ENCODE measurements at regions not wholly inside any gene's neighbourhood (a gene's known extent, or its start where the extent isn't known, plus 50 kb on each side); places are given as distances from the start of the nearest gene placed in this dataset.

DNA sequence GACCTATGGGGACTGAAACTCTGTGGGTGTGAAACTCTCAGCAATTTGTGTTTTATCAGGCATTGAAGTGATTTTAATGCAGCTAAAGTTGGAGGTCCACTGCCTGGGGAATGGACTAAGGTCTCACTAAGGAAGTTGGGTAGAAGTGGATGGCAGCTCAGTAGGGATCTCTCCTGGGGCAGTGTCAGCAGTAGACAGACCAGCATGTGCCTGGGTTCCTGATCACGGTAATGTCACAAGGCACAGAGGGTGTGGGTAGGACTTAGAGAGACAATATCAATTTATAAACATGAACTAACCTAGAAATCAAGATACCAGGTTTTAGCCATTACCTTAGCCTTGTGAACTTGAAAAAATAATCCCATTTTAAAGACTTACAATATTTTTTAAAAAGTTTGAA is 380.3 kb upstream of the LCORL start:
- no peak for DNase-seq

DNA sequence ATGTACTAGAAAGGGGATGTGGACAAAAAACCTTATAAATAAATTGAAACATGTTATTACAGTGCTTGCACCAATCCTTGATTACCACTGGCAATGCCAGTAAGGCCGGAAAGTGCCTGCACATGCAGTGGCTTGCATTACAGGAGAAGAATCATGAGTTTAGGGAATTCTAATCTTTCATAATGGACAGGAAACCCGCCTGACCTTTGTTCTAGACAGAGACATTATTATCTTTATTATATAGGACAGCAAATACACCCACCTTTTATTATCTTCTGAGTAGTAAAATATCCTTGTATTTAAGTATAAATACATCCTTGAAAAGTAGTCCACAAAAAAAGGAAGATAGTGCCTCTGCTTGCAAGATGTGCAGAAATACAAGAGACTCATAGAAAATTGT is 379.9 kb upstream of the LCORL start:
- DNase-seq: no peak

DNA sequence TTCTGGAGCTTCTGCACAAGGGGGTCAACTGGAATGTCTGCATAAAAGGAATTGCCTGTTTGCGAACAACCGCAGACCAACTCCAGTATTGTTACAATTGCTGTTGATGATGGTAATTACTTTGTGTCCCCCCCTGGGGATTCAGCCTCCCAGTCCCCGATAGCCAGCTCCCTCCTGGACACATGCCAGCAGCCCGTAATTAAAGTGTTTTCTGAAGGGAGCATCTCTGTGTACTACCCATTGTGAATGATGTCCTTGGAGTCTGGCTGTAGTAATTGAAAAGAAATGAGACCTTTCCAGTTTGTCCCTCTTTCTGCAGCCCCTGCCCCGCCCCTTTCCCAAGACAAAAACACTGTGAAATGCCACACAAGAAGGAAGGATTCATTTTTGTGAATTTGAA is 377.1 kb upstream of the LCORL start:
- no peak for DNase-seq

DNA sequence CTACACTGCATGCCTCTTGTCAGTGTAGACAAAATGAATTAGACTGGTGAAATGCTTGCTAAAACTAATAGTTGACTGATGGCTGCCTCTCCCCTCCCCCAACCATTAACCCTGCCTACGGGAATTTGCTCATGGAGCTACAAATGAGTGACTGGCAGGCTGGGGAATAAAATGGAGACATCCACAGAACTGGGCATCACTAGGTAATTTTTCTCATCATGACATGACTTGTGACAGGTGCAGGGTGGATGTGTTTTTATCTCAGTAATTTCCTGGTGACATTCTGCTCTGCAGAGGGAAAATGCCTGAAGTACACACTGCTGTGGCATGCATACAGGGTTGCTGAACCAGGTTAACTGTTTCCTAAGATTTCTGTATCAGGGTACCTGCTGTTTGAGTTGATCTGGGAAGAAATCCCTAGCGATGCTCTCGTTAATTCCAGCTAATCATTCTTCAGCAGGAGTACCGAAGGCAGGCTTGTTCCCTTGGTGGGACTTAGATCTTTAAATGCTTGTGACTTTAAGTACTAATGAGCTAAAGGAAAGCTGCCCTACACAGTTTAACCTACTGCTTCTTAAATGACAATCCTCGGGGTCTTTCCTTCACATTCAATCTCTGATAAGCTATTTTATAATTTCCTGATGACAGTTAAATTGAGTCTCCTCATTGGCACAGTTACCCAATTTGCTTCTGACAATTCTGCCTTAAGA is 376.3 kb upstream of the LCORL start:
- DNase-seq: no peak

DNA sequence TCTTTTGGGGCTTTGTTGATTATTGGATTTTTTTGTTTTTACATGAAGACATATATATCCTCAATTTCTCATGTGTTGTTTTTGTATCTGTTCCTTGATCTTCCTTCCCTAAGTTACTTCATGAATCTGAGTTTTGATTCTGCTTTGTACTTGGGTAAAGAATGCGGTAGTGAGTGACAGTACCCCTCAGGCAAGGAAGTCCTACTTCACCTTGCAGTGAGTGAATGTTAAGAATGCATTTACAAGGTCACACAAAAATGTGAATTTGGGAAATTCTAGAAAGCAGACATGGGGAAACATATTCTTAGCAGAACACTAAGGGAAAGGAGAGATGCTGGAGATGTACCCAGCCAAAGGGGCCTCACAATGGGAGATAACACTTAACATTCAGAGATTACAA is 373.1 kb upstream of the LCORL start:
- DNase-seq: no peak

DNA sequence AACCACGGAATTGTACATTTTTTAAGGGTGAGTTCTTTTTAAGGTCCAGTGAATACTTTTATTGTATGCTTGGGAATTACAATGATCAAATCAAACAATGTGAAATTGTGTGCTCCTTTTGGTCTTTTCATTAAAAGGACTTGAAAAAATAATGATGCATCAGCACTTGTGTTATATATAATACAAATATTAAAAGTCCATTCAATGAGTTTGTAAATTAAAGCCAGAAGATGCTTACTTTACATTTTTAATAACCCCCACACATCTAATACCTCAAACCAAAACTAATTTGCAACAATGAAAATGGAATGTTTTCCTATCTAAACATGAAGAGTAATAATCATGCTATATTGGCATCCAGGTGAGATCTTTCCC is 369.8 kb upstream of the LCORL start:
- DNase-seq: no peak

DNA sequence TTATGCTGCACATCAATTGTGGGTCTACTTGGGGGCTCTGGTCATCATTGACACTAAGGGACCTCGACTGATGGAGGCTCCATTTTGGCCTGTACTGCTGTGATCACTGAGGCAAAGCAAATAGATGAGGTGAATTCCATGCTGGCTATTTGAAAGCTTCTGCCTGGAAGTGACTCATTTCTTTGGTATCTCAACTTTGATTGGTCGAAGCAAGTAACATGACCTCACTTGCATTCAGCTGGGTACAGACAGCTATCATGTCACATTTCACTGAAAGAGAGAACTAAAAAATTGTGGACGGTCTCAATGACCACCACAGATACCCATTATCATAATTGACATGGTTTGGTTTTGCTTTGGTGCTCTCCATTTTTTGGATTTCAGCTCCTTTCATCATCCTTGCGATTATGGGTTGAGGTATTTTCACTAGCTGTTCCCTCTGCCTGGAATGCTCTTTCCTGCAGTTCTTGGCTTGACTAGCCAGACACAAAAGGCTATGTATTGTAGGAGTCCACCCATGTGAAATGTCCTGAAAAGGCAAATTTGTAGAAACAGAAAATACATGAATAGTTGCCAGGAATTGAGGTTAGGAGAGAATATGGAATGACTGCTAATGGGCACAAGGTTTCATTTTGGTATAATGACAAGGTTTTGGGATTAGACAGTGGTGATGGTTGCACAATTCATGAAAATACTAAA is 369.2 kb upstream of the LCORL start:
- DNase-seq: no peak

DNA sequence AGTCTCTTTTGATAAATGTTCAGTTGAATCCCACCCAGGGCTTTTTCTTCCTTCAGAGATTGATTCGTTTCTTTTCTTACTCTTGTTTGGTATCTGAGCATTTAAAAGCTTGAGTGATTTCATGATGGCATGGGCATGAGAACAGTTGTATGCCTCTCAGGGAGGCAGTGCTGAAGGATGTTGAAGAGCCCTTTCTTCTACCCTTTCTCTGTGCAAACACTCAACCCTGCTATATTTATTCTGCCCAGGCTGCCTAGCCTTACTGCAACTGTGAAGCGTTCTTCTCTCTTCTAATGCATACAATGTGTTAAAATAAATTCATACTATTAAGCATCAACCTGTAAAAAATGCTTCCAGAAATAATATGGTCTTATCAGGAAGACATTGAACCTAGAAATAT is 367.6 kb upstream of the LCORL start:
- peak; percentile 36 for DNase-seq

DNA sequence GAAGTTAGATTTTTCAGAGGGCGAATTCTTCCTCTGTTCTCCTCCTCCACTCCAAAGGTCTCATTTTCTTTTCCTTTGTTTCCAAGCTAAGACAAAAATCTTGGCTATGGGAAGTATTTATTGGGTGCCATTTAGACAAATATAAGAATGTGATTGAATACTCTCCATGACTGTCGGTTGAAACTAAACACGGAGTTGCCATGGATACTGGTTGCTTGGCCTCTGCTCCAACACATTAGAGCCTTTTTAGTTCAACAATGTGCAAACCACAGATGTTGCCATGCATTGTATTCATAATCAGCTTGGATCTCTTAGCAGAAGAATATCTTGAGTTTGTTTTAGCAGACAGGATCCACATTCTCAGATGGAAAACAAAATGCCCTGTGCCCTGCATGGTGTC is 366.5 kb upstream of the LCORL start:
- DNase-seq: peak; percentile 23

DNA sequence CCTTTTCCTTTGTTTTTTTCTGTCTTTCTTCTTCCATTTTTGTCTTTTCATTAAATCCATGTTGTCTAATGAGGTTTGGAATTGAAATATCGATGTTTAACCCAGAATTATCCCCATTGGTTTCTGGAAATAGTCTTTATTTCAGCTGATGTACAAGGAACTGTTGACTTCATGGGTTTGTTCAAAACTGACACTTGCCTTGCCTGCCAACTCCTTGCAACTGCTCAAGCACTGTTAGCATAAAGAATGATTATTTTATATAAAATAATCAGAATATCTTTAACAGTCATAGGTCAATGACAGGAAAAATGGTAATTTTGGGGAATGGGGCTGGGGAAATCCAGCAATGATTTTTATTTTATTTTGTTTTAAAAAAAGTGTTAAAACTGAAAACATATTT is 359.6 kb upstream of the LCORL start:
- no peak for DNase-seq

DNA sequence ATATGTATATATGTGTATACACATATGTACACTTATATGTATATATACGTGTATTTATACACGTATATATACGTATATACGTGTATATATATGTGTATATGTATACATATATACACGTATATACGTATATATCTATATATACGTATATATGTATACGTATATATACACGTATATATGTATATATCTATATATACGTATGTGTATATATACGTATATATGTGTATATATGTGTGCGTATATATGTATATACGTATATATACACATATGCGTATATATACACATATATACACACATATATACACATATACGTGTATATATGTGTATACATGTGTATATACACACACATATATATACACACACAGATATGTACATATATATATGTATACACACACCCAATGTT is 348.0 kb upstream of the LCORL start:
- no peak for DNase-seq

DNA sequence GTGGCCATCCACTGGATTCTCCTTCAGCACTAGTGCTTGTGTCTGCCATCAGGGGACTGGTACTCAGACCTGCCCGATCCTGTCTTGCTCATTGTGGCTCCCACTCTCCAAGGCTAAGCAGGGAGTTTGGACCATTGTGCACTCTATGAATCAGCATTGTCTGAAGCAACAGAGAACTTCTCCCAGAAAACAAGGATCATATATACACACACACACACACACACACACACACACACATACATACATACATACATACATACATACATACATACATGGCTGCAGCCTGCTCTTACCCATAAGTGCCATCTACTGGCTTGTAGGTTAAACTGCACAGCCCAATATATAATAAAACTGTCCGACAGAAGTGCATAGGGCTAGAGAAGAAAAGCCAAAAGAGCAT is 345.3 kb upstream of the LCORL start:
- DNase-seq: peak; percentile 6

DNA sequence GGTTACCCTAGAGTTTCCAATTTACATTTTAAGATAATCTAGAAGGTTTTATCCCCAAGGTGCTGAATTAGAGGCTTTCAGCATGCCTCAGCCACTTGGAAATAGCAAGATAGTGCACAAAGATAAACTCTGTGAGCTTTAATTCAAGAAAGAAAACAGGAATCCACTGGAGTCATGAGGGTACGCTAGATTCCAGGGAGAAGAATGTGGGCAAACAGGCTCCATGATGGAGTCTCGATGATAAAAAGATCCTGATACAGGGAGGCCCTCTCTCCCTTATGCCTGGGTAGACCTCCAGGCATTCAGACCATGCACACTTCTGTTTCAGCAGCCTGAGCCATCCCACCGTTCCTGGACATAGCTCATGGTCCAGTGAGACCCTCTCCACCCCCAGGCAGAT is 344.6 kb upstream of the LCORL start:
- no peak for DNase-seq

DNA sequence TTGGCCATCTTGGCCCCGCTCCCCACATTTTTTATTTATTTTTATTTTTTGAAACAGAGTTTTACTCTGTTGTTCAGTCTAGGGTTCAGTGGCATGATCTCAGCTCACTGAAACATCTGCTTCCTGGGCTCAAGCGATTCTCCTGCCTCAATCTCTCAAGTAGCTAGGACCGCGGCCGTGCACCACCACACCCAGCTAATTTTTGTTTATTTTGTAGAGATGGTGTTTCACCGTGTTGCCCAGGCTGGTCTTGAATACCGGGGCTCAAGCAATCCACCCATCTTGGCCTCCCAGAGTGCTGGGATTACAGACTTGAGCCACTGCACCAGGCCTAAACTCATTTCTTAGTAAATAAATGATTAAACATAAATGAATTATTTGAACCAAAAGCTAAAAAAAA is 322.0 kb upstream of the LCORL start:
- DNase-seq: no peak

DNA sequence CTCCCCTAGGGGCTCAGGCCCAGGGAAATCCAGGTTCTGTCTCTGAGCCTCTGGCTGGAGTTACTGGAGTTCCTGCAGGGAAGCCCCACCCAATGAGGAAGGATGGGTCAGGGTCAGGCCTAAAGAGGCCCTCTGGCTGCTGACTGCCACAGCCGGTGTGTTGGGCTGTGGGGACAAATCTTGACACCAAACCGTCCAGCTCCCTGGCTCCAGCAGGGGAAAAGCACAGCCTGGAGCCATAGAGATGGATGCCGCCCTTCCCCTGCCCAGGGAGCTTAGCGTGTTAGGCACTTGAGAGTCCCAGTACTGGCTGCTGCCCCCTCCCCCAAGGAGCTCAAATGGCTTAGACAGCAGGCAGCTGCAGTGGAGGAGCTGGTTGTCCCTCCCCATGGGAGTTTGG is 321.3 kb upstream of the LCORL start:
- DNase-seq: no peak

DNA sequence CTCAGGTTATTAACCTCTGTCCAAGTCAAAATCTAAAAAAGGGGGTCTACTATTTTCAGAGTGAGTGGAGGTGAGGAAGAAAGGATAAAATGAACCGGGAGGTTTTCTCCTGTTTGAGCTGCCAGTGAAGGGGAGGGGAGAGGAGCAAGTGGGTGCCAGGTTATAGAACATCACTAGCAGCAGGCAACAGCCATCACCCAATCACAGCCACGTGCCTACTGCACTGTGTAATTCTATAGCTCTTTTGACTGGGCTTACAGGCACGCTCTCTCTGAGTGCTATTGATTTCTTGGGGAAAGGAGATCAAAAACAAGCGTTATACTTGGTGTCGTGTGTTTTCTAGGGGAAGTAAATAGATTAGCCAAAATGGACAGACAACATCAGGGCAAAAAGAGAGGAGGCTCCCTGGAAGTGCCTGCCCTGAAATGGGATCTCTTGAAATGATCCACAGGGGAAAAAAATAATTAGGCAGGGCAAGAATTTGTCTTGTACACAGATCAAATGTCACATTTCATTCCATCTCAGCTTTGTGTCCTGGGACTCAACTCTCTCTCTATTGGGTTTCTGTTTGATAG is 300.5 kb upstream of the LCORL start:
- DNase-seq: no peak

DNA sequence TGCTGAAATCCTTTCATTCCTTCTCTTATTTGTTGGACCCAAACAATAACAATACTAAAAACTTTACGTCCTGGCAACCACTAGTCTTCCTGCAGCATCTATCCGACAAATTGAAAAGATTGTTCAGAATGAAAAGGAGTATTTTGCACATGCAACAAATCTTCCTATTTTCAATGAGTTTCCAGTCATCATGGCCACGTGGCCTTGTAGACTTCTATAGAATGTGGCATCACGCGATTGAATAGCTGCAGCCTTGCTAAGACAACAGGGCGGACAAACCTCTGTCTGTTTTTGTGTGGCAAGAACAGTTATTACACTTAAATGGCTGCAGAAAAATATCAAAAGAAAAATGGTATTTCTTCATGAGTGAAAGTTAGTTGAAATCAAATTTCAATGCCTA is 297.9 kb upstream of the LCORL start:
- no peak for DNase-seq

DNA sequence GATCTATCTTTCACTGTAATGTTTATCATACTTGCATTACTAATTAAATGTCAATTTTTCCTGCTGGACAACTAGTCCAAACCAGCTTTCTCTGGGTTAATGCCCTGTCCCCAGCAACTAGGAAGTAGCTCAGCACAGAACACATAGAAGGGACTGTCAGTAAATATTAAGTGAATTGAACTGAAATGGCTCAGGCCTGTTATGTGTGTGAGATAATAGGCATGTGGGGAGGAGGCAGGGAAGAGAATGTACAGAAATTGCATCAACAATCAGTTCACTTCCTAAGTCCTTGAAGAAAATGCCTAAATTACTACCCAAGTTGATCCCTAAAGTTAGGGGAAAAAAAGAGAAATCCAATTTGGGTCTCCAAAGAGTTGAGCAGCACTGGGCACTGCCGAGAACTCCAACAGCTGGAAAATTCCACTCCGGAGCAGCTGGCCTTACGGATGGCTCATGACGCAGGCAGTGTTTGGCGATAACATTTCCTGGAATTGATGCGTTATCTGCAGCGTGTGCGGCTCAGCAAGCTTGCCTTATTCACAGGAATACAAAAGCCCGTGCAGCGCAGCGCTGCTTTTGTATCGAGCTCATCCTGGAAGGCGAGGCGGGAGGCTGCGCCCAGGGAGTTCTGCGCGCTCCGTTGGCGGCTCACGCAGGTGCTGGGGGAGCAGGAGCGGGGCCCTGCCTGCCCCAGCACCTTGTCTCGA is 297.3 kb upstream of the LCORL start:
- peak; percentile 36 for DNase-seq

DNA sequence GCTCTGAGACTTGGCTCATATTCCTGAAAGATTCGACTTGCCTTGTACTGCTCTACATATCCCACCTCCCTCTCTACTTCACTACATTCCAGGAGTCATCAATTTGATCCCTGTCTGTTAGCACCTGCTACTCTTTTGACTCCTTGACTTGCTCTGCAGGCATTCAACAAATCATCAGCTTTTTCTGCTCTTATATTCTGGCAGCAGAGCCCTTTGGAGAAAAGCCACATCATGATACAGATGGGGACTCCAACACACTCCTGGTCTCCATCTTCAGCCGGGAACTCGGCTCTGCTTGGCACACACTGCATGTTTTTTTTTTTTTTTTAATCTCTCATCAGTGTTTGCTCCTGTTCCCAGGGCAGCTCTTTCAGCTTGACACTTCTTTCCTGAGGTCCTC is 293.2 kb upstream of the LCORL start:
- DNase-seq: no peak

DNA sequence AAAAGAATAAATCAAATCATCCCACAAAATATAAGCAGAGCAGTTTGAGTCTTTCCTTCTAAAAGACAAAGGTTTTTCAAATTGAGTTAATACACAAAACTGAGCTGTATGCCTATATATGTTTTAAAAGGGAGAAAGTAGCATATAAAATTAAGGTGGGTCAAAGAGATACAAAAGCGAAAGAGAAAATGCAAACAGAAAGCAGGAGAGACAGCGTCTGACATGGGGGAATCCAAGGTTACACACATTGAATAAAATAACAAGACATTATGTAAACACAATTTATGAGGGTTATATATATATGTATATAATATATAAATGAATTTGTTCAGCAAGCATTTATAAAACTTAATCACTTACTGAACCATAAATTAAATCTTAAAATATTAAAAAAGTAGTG is 276.1 kb upstream of the LCORL start:
- no peak for DNase-seq

DNA sequence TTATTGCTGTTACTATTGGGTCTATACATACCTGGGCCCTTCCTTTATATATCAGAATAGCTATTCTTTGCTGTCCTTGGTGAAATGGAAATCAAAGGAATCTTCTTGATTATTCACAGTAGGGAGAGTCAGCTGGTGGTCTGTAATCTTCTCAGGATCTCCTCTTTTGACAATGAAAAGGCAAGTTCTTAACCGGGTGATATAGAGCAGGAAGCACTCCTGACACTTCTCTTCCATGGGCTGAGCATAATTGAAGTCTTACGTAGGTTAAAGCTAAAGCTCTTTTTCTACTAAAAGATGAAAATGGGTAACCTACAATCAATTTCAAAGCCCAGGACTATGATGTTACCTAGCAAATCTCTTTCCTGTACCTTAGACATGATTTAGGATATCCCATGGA is 274.9 kb upstream of the LCORL start:
- no peak for DNase-seq

DNA sequence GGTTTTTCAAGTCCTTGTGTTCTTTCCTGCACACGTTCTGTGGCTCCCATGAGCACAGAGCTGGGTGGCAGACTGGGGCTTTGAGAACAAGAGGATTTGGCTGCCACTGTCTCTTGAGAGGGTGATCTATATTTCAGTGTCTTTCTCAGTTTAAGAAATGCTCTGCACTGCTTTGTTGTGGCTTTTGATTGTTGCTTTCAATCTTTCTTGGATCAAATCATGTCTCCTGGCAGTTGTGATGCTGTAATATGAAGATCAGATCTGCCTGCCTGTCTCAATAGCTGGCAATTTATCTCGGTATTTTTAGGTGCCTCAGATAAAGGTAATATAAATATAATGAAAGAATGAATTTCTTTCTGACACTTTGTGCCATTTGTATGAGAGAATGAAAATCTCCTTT is 273.3 kb upstream of the LCORL start:
- no peak for DNase-seq

DNA sequence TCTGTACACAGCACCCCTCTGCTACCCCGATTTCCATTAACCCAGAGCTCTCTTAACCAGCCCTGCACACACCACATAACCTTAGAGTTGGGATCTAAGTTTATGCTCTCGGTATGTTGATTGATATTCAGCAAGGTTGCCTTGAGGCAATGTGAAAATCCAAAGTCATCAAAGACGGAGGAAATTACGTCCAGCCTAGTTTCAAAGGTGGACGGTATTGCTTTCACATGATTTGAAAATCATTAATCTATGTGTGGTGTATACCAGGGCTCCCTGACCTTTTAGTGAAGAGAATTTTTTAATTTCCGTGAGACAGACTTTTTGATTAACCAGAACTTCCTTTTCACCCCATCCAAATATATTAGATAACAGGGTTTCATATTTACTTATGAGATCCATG is 272.5 kb upstream of the LCORL start:
- DNase-seq: no peak

DNA sequence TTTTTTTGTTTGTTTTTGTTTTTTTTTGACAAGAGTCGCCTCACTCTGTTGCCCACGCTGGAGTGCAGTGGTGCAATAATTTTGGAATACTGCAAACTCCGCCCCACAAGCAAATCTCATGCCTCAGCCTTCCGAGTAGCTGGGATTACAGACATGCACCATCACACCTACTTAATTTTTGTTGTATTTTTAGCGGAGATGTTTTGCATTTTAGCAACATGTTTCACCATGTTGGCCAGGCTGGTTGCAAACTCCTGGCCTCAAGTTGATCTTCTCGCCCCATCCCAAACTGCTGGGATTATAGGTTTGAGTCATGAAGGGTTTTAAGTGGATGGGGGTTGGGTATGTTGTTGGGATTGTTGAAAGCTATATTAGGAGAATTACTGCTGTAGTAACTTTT is 270.9 kb upstream of the LCORL start:
- no peak for DNase-seq
